Activated naive CD8-positive, alpha-beta T cell treated with anti-CD3 and anti-CD28 coated beads, Interleukin-2, amount 50 U/mL, for 24 hours (primary cell): ENCODE measurements at regions not wholly inside any gene's neighbourhood (a gene's known extent, or its start where the extent isn't known, plus 50 kb on each side); places are given as distances from the start of the nearest gene placed in this dataset.
A peak's percentile ranks its signal among the peaks of the same experiment; 100 is the strongest.

Source experiments
- ATAC-seq: fragments of 150-1000 bp; cut with Tn5 transposase; one replicate; pipeline ENCODE4 v1.10.0; 2021
- DNase-seq: peaks from one replicate; pipeline ENCODE4 v3.0.0; 2021
- H3K27ac Mint-ChIP-seq: one replicate; pipeline ENCODE4 v1.8.0; 2021; ENCODE audit warnings: mild to moderate bottlenecking, mixed read lengths
- H3K27me3 Mint-ChIP-seq: one replicate; pipeline ENCODE4 v1.8.0; 2021; ENCODE audit warnings: mixed read lengths
- H3K36me3 Mint-ChIP-seq: one replicate; pipeline ENCODE4 v1.8.0; 2021; ENCODE audit warnings: low read depth, mixed read lengths
- H3K4me1 Mint-ChIP-seq: one replicate; pipeline ENCODE4 v1.8.0; 2021; ENCODE audit warnings: mixed read lengths
- H3K4me3 Mint-ChIP-seq: one replicate; pipeline ENCODE4 v1.8.0; 2021; ENCODE audit warnings: mild to moderate bottlenecking, moderate library complexity, mixed read lengths
- H3K9me3 Mint-ChIP-seq: one replicate; pipeline ENCODE4 v1.8.0; 2021; ENCODE audit warnings: mixed read lengths

DNA sequence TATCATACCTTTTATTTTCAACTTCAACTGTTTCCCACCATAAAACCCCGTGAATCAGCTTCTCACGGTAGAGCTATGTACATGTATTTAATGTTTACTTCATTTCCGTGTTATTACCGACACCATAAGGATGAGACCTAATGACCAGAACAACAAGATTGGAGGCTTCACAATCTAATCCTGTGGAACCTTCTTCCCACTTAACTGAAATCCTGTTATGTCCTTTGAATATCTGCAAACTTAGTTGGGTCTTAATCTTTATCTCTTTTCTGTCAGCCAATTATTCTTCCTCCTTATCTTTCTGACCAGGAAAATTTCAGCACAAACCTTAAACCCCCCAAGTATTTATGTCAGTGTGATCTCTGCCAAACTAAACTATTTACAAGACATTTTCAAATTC, 214.4 kb downstream of the TMX3 start:
- DNase-seq, result no peak
- Mint-ChIP-seq H3K4me1 (no peaks in the 10 kb centered on the region), H3K27me3 (no peaks in the 10 kb centered on the region), H3K27ac (no peak overlapping the region), H3K9me3 (no peaks in the 10 kb centered on the region), H3K4me3 (no peak overlapping the region), H3K36me3 (no peaks in the 10 kb centered on the region)
- no peak for ATAC-seq

DNA sequence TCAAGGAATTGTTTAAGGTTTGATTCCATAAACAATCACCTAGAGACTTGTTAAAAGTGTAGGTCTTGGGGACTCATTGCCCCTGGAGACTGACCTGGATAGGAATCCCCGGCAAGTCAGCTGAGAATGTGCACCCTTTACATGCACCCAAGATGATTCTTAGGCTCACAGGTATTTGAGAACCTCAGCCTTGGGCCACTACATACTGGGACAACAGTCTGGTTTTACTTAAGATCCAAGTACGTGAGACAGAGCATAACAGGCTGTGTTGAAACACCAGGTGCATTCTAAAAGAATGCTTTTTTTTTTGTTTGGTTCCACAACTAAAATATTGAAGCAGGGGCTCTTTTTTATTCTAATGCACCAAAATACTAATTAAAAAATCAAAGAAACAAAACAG, 215.8 kb downstream of the TMX3 start:
- Mint-ChIP-seq H3K4me3 (no peak overlapping the region), H3K27ac (no peak overlapping the region), H3K36me3 (no peaks in the 10 kb centered on the region), H3K27me3 (no peaks in the 10 kb centered on the region), H3K9me3 (no peaks in the 10 kb centered on the region), H3K4me1 (no peaks in the 10 kb centered on the region)
- no peak for ATAC-seq
- no peak for DNase-seq

DNA sequence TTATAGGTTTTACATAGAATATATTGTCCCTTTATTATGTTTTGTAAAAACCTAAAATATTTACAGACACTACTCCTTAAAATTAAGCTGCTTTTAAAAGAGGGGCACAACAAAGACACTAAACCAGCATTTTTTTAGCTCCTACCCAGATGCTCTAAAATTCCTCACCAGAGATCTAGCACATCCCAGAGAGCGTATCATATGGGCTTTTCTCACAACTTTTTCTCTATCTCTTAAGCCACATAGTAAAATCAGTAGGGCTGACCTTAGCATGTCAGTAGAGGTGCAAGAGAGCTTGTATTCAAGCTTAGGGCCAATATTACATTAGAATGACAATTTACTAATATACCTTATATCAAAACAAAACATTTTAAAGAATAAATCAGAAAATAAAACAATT, 216.3 kb downstream of the TMX3 start:
- Mint-ChIP-seq H3K27me3 (no peaks in the 10 kb centered on the region), H3K9me3 (no peaks in the 10 kb centered on the region), H3K4me1 (no peaks in the 10 kb centered on the region), H3K4me3 (no peak overlapping the region), H3K27ac (no peak overlapping the region), H3K36me3 (no peaks in the 10 kb centered on the region)
- DNase-seq (no peak), ATAC-seq (no peak)

DNA sequence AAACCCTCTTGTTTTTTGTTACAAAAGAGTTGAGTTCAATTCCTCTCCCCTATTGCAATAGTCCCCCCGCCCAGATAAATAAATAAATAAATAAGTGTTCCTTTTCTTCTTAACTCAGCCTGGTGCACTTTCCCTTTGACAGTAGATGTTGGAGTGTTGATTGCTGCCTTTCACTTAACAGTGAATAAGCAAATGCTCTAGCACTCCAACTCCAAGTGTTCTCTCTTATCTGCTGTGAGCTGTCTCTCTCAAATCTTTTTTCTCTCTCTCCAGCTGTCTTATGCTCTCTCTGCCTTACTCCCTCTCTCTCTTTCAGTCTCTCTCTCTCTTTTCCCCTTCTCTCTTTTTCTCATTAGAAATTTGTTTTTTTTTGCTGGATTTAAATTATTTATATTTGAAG, 216.7 kb downstream of the TMX3 start:
- H3K9me3 Mint-ChIP-seq, result no peaks in the 10 kb centered on the region
- ATAC-seq (no peak), DNase-seq (no peak)
- H3K27ac Mint-ChIP-seq, result no peak overlapping the region
- no peaks in the 10 kb centered on the region for H3K4me1 Mint-ChIP-seq
- no peaks in the 10 kb centered on the region for H3K36me3 Mint-ChIP-seq
- H3K27me3 Mint-ChIP-seq, result no peaks in the 10 kb centered on the region
- no peak overlapping the region for H3K4me3 Mint-ChIP-seq

DNA sequence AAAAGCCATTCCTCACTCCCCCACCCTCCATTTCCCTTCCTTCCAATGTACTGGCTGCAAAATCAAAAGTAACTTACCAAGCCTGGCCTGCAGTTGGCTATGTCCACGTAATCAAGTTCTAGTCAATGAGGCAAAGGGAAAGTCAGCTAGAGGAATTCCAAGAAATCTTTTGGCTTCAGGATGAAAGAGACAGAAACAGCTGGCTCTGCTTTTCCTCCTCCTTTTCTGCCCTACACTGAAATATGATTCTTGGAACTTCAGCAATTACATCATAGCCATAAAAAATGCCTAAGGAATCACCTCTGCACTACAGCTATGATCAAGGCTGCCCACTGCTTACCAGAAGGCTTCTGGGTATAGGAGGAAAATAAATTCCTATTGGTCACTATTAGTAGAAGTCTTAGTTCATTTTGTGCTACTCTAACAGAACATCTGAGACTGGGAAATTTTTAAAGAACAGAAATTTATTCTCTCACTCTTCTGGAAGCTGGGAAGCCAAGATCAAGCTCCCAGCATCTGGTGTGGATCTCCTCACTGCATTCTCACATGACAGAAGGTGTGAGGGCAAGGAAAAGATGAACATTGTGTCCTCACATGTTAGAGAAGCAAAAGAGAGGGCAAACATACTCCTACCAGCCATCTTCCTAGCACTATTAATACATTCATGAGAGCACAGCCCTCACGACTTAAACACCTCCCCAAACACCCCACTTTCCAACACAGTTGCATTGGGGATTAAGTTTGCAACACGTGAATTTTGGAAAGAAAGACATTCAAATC, 219.9 kb downstream of the TMX3 start:
- Mint-ChIP-seq H3K4me1 (no peaks in the 10 kb centered on the region), H3K9me3 (no peaks in the 10 kb centered on the region), H3K27ac (no peak overlapping the region), H3K27me3 (no peaks in the 10 kb centered on the region), H3K36me3 (no peaks in the 10 kb centered on the region), H3K4me3 (no peak overlapping the region)
- DNase-seq (no peak), ATAC-seq (no peak)

DNA sequence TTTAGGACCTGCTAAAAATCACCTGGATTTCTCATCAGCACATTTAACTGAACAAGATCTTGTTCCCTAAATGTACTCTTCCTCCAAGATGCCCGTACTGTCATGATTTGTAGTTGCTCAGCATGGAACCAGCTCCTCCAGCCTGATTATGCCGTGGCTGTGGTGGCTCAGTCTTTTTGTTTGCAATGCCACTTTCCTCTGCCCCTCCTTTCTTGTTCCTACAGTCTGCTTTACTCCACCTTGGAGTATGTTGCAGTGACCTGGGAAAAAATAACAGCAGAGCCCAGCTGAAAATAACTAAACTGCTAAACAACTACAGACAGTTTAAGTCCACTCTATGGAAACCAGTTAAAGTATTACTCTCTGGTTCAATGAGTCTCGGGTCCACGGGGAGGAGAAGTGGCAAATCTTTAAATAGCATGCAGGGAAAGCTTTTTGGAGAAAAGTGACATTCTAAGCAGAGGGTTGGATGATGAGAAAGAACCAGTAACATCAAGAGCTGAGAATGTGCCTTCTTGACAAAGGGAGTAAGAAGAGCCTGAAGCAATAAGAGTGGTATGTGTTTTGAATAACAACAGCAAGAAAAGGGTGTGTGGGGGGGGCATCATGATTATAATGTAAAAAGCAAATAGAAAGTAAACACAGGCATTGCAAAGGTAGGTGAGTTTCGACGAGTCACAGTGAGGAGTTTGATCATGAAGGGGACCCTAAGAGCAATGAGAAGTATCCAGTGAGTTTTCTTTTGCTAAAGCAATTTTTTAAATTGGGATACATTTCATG, 225.7 kb downstream of the TMX3 start:
- DNase-seq (no peak), ATAC-seq (no peak)
- peaks cover 4% of the 10 kb centered on the region for H3K27me3 Mint-ChIP-seq
- H3K4me1 Mint-ChIP-seq, result no peaks in the 10 kb centered on the region
- no peak overlapping the region for H3K27ac Mint-ChIP-seq
- H3K9me3 Mint-ChIP-seq, result no peaks in the 10 kb centered on the region
- H3K36me3 Mint-ChIP-seq, result no peaks in the 10 kb centered on the region
- H3K4me3 Mint-ChIP-seq, result no peak overlapping the region

DNA sequence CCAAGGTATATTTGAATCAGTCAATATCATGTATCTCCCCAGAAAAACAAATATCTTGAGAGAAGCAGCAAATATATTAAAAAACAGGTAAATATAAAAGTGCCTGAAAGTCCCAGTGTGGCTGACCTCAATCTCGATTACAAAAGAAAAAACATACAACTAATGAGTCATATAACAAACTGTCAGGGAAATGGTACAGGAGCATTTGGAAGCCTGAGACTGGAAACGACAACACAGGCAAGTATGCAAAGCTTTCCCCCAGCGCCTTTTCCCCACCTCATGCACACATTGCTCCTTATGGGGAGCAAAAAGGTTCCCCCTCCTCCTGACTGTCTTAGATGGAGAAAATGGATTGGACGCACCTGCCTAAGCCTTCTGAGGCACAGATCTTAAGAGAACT, 230.7 kb downstream of the TMX3 start:
- no peak overlapping the region for H3K27ac Mint-ChIP-seq
- ATAC-seq, result no peak
- peaks cover 5% of the 10 kb centered on the region for H3K27me3 Mint-ChIP-seq
- H3K9me3 Mint-ChIP-seq, result no peaks in the 10 kb centered on the region
- no peak overlapping the region for H3K4me3 Mint-ChIP-seq
- DNase-seq, result no peak
- no peaks in the 10 kb centered on the region for H3K36me3 Mint-ChIP-seq
- no peaks in the 10 kb centered on the region for H3K4me1 Mint-ChIP-seq

DNA sequence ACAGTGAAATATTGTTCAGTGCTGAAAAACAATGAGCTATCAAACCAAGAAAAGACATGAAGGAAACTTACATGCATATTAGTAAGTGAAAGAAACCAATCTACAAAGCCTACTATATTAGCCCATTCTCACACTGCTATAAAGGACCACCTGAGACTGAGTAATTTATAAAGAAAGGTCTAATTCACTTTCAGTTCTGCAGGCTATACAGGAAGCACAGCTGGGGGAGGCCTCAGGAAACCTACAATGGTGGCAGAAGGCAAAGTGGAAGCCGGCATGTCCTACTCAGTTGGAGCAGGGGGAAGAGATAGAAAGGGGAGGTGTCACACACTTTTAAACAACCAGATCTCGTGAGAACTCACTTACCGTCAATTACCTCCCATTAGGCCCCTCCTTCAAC, 232.1 kb downstream of the TMX3 start:
- DNase-seq (no peak), ATAC-seq (no peak)
- Mint-ChIP-seq H3K36me3 (no peaks in the 10 kb centered on the region), H3K27me3 (peaks cover 6% of the 10 kb centered on the region), H3K9me3 (no peaks in the 10 kb centered on the region), H3K4me3 (no peak overlapping the region), H3K27ac (no peak overlapping the region), H3K4me1 (no peaks in the 10 kb centered on the region)

DNA sequence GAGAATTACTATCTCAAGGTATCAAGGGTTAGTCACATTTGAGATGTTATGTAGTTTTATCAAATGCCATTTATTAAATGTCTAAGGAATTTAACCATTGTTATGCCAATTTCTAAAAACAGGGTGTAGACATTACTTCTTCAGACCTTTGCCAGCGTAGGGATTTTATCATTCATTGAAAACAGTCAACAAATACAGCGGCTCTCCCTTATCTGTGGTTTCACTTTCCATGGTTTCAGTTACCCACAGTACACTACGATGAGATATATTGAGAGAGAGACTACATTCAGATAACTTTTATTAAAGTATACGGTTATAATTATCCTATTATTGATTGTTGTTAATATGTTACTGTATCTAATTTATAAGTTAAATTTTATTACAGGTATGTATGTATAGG, 234.7 kb downstream of the TMX3 start:
- Mint-ChIP-seq H3K27me3 (peaks cover 3% of the 10 kb centered on the region), H3K36me3 (no peaks in the 10 kb centered on the region), H3K4me1 (no peaks in the 10 kb centered on the region), H3K4me3 (no peak overlapping the region), H3K9me3 (no peaks in the 10 kb centered on the region), H3K27ac (no peak overlapping the region)
- ATAC-seq, result no peak
- DNase-seq, result no peak

DNA sequence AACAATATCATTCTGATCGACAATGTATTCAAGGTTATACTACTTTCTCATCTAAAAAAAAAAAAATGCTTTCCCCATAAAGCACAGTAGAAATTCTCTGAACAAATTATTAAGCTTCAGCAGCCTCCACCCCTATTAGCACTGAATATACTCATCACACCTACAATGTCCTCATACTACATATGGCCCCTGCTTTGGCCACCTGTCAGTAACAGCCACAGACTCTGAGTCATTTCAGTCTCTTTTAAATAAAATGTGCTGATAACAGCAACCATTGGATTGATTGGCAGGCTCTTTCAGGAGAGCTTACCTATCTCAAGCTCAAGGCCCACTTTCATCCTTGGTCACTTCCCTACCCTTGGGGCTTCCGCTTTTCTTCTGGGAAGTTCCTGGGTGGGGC, 236.7 kb downstream of the TMX3 start:
- H3K4me3 Mint-ChIP-seq, result no peak overlapping the region

DNA sequence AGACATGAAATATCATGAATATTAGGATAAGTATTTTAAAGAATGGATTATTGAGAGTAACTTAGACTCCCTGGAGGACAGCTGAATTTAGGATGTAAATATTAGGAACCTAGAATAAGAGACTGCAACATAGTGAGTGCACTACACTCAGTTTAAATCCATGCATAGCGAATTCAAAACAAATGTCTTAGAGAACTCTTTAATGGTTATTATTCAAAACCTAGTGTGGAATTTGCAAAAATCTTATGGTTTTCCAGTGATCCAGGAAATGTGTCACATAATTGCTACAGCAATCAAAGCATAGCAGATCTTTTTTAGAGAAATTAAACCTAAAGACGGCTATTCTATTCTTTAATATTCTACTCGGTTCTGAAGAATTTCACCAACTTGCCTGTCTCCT, 239.0 kb downstream of the TMX3 start:
- H3K9me3 Mint-ChIP-seq, result no peaks in the 10 kb centered on the region
- H3K4me1 Mint-ChIP-seq, result no peaks in the 10 kb centered on the region
- DNase-seq, result no peak
- H3K27me3 Mint-ChIP-seq, result peaks cover 2% of the 10 kb centered on the region
- no peaks in the 10 kb centered on the region for H3K36me3 Mint-ChIP-seq
- no peak overlapping the region for H3K4me3 Mint-ChIP-seq
- H3K27ac Mint-ChIP-seq, result no peak overlapping the region
- ATAC-seq, result no peak

More for the DNA sequence above, 236.7 kb downstream of the TMX3 start:
- H3K36me3 Mint-ChIP-seq, result no peaks in the 10 kb centered on the region
- no peak overlapping the region for H3K27ac Mint-ChIP-seq
- ATAC-seq (no peak), DNase-seq (no peak)
- no peaks in the 10 kb centered on the region for H3K4me1 Mint-ChIP-seq
- H3K27me3 Mint-ChIP-seq, result peaks cover 3% of the 10 kb centered on the region
- H3K9me3 Mint-ChIP-seq, result no peaks in the 10 kb centered on the region

DNA sequence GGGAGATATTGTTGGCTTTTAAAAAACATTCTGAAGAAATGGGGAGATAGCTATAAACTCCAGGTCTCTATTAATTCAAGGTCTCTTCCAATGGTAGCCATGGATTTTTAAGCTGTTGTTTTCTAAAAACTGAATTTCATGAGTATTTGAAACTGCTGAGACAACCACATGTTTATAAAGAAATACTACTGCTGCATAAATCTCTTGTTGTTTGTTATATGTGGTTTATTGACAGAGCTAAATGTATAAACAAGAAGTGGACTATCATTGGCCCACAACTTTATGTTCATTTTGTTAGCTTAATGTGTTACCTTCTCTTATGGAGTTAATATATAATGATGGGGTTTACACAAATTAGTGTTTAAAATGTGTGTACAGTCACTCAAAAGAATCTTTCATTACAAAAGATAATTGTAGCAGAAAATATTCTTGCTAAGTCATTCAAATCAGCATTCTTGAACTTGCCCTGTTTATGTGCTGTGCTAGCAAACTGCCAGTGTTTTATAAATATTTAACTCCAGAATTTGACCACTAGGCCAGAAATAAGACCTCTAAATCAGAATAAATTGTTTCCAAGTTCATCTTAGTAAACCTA, 242.1 kb downstream of the TMX3 start:
- H3K27ac Mint-ChIP-seq, result no peak overlapping the region
- peaks cover 4% of the 10 kb centered on the region for H3K4me1 Mint-ChIP-seq
- DNase-seq (no peak), ATAC-seq (no peak)
- no peaks in the 10 kb centered on the region for H3K9me3 Mint-ChIP-seq
- H3K36me3 Mint-ChIP-seq, result no peaks in the 10 kb centered on the region
- no peak overlapping the region for H3K4me3 Mint-ChIP-seq
- peaks cover 2% of the 10 kb centered on the region for H3K27me3 Mint-ChIP-seq

DNA sequence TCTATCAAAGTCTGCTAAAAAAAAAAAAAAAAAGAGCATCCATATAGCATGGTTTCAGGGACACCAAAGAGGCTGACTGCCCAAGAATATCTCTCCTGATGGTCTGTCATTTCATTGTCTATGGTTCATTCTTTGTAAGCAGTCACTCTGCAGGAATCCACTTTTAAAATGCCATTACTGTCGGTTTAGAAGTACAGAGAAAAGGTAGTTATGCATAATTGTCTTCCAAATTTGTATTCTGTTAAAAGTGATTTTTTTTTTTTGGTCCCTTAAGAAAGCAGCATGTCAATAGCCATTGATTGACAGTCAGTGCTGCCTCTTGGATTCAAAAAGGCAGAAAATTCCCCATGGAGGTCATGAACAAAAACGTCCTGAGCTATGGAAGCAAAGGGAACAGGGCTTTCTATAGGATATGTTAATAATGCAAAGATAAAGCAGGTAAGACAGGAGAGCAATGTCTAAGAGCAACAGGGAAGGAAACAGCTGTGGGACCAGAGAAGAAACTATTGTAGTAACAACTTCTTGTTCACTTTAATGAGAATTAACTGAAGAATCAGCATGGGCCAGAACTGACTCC, 245.8 kb downstream of the TMX3 start:
- H3K4me3 Mint-ChIP-seq, result no peak overlapping the region
- no peaks in the 10 kb centered on the region for H3K36me3 Mint-ChIP-seq
- H3K27ac Mint-ChIP-seq, result no peak overlapping the region
- peaks cover 6% of the 10 kb centered on the region for H3K4me1 Mint-ChIP-seq
- ATAC-seq (no peak), DNase-seq (no peak)
- H3K9me3 Mint-ChIP-seq, result no peaks in the 10 kb centered on the region
- peaks cover 2% of the 10 kb centered on the region for H3K27me3 Mint-ChIP-seq

DNA sequence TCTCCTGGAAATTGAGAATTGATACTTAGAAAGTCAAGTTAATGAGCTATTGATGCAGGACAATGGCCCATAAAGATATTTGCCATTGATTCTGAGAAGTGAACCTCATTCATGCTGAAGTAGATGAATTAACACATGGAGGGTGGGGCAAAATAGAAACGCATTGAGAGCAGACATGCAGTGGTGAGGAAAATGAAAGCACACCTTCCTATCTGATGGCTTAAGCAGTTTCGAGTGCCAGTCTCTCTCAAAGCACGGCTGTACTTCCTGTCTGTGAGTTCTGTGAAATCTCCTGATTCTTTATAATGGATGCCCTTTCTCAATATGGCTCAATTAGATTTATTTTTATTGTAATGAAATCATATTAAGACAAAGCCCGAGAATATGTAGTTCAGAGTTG, 247.0 kb downstream of the TMX3 start:
- H3K4me1 Mint-ChIP-seq, result peaks cover 6% of the 10 kb centered on the region
- no peak overlapping the region for H3K27ac Mint-ChIP-seq
- no peaks in the 10 kb centered on the region for H3K36me3 Mint-ChIP-seq
- no peaks in the 10 kb centered on the region for H3K9me3 Mint-ChIP-seq
- H3K4me3 Mint-ChIP-seq, result no peak overlapping the region
- ATAC-seq (peak; percentile 40), DNase-seq (no peak)
- peaks cover 2% of the 10 kb centered on the region for H3K27me3 Mint-ChIP-seq

DNA sequence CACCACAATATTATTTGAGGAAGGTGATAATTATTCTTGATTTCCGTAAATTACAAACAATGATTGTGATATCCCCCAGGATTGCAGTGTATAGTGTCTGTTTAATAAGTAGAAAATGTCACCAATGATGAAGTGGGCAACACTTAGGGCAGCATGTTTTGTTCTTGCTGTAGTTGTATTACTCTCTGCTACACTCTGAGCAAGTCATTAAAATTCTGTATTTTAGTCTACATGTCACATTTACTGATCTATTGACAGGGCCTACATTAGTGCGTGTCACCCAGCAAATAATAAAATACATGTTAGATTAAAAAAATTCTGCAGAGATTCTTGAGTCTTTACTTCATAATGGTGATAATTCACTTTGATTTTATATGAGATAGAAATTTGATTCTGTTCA, 247.6 kb downstream of the TMX3 start:
- Mint-ChIP-seq H3K36me3 (no peaks in the 10 kb centered on the region), H3K27ac (no peak overlapping the region), H3K27me3 (peaks cover 2% of the 10 kb centered on the region), H3K9me3 (no peaks in the 10 kb centered on the region), H3K4me1 (peaks cover 6% of the 10 kb centered on the region), H3K4me3 (no peak overlapping the region)
- DNase-seq, result no peak
- no peak for ATAC-seq
